GM18505 (cell line): ENCODE measurements at regions not wholly inside any gene's neighbourhood (a gene's known extent, or its start where the extent isn't known, plus 50 kb on each side); places are given as distances from the start of the nearest gene placed in this dataset.

Experiments used
- ATAC-seq: cut with Tn5 transposase; IDR thresholded peaks from one replicate; pipeline ENCODE4 v1.9.1; 2021; ENCODE audit not compliant: unreplicated experiment
- POLR2A ChIP-seq: IDR thresholded peaks from 4 replicates; pipeline ENCODE4 v1.6.1; 2011; ENCODE audit warnings: borderline replicate concordance; ENCODE audit not compliant: insufficient read depth, insufficient read length; ENCODE audit errors: extremely low read depth

- ATAC-seq, result no peak
- TF ChIP-seq POLR2A, result no peak
Measured at GRCh38 chr4:187175197-187175596, 451.5 kb upstream of the FAT1 start.

- ATAC-seq, result no peak
- no peak for TF ChIP-seq POLR2A
Measured at GRCh38 chr4:187176261-187176910, 452.7 kb upstream of the FAT1 start.

DNA sequence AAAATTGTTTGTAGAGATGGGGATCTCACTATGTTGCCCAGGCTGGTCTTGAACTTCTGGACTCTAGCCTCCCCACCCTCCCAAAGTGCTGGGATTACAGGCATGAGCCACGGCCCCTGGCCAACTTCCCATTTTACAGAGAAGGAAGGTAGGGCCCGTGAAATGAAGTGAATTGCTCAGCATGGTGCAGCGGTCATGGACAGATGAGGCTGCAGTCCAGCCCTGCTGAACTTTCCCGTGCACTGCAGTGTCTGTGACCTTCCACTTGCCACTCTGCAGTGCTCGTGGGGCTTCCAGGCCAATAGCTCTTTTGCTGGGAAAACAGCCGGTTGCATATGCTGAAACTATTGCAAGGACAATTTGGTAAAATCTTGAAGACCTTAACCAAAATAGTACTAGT is 454.4 kb upstream of the FAT1 start:
- no peak for ATAC-seq
- TF ChIP-seq POLR2A, result no peak

DNA sequence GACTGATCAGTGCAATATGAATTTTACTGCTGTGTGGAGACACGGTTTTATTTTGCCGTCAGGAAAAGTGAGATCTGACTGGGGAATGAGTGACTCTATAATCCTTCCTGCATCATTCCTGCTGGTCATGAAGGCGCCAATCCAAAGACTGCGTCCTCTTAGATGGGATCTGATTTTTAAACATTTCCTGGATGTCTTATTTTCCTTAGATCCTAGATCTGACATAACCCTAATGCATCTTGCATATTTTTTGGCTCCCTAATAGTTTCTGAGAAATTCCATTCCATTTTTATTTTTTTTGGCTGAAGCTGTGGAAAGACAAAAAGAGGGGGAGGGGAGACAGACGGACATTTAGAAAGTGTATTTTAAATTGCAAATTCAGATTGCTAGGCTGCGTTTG is 454.9 kb upstream of the FAT1 start:
- ATAC-seq, result no peak
- no peak for TF ChIP-seq POLR2A

GRCh38 chr4:187179086-187180058 is 455.7 kb upstream of the FAT1 start:
- no peak for ATAC-seq
- no peak for TF ChIP-seq POLR2A

DNA sequence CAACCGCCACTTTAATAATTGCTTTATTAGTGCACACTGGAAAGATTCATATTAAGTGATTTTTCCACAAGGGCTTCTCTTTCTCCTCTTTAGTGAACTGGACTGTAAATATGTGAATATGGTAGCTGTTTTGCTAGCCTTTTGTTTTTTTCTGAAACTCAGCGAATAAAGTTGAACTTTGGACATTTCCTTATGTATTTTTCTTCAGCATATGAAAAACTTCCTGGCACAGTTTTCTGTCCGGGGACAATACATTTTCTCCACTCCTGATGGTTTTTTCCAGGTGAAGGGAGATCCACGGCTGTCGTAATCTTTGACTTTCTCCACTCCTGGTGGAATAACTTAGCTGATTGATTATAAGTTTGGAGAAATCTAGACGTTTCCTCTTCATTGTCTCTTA is 457.4 kb upstream of the FAT1 start:
- ATAC-seq, result no peak
- no peak for TF ChIP-seq POLR2A

DNA sequence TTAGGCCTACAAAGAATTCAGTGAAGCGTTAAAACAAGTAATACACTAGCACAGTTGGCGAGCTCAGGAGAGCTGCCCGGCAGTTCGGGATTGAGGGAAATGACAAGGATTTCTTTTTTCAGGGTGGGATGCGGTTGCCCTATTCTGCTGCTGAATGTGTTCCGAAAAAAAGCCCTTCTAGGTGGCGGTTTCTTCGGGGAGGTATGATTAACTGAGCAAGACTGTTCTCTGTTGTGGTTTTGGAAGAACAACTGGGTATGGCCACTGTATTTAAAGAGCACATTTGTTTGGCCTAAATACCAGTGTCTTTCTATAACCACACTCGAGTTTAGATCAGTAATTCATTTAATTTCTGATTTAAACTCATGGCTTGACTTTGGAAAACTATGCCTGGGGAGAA is 459.7 kb upstream of the FAT1 start:
- TF ChIP-seq POLR2A, result no peak
- ATAC-seq, result no peak

DNA sequence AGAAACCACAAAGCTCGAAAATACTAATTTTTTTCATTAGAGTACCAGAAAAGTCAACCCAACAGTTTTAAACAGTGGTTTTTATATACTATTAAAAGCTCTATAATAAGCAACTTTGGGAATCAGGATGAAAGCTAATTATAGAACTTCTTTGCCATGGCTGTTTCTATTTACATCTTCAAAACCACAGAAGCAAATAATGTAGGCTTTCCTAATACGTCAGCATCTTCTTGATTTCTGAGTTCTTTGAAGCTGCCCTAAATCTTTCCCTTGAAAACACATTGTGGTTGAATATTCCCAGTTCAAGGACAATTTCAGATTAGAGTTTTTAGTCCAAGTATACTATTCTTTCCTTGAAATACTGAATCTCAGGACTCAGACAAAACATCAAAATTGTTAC is 460.2 kb upstream of the FAT1 start:
- no peak for TF ChIP-seq POLR2A
- ATAC-seq, result no peak

GRCh38 chr4:187184508-187184907 is 460.9 kb upstream of the FAT1 start:
- ATAC-seq, result no peak
- TF ChIP-seq POLR2A, result no peak

- no peak for TF ChIP-seq POLR2A
Measured at GRCh38 chr4:187188118-187188517, 464.5 kb upstream of the FAT1 start.

DNA sequence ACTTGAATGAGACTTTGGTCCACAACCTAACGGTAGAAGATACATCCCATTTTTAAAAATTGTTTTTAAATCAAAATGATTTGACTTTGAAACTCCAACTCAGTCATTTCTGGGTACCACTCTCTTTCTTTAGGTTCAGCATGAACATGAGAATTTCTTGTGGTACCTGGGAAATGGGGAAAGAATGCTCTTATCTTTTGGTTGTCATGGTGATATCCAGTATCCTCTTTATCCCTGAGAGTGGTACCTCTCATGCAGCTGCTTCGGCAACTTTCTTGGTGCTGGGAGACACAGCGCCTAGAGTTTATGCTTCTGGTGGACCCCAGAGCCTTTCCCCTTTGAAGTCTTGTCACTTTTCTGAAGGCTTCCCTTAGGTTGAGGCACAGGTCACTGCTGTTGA is 465.1 kb upstream of the FAT1 start:
- no peak for ATAC-seq
- TF ChIP-seq POLR2A, result no peak

More at GRCh38 chr4:187188118-187188517, 464.5 kb upstream of the FAT1 start:
- no peak for ATAC-seq

DNA sequence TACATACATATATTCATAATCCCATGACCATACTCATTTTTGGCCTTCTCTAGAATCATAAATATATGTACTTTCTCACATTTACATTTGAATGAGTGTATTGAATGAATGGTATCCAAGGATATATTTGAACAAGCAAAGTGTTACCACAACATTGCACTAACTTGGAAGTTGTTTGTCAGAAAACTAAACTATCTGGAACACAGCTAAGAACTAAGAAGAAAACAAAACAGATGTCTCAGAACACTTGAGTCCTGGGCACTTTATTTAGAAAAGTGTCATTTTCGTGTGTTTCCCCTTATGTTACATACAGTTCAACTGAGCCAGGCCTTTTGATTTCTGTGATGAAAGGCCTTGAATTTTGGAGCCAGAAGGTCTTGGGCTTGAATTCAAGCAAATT is 466.7 kb upstream of the FAT1 start:
- ATAC-seq, result no peak

GRCh38 chr4:187191676-187192075 is 468.0 kb upstream of the FAT1 start:
- ATAC-seq, result no peak
- TF ChIP-seq POLR2A, result no peak

More for the DNA sequence above, 466.7 kb upstream of the FAT1 start:
- TF ChIP-seq POLR2A, result no peak

GRCh38 chr4:187192266-187192665 is 468.6 kb upstream of the FAT1 start:
- TF ChIP-seq POLR2A, result no peak

More at GRCh38 chr4:187192266-187192665, 468.6 kb upstream of the FAT1 start:
- ATAC-seq, result no peak
